GM23338 (cell line): ENCODE measurements at regions not wholly inside any gene's neighbourhood (a gene's known extent, or its start where the extent isn't known, plus 50 kb on each side); places are given as distances from the start of the nearest gene placed in this dataset.

Source experiments
- ATAC-seq: fragments of 200-7000 bp; cut with Tn5 transposase; 3 replicates; pipeline ENCODE4 v1.9.1; 2020
- DNase-seq: peaks from one replicate; pipeline ENCODE4 v3.0.0-alpha.2; 2015; ENCODE audit warnings: low spot score
- H2AFZ ChIP-seq: fragments of 200-600 bp; sonication (generic); 2 replicates; pipeline ENCODE4 v1.8.0; 2016; ENCODE audit warnings: antibody characterized with exemption, mild to moderate bottlenecking, moderate library complexity
- H3F3A ChIP-seq: fragments of 200-600 bp; sonication (generic); replicated peaks from 2 replicates; pipeline ENCODE4 v1.8.0; 2017; ENCODE audit warnings: antibody characterized with exemption, mixed run types, low read depth
- H3K27ac ChIP-seq: fragments of 200-600 bp; sonication (generic); 2 replicates; pipeline ENCODE4 v1.6.1; 2016; ENCODE audit warnings: low read depth
- H3K27me3 ChIP-seq: fragments of 200-600 bp; sonication (generic); 2 replicates; pipeline ENCODE4 v1.8.0; 2016; ENCODE audit warnings: mild to moderate bottlenecking, mixed run types, moderate library complexity; ENCODE audit not compliant: insufficient read depth
- H3K36me3 ChIP-seq: fragments of 200-600 bp; sonication (generic); 2 replicates; pipeline ENCODE4 v1.8.0; 2016; ENCODE audit warnings: mild to moderate bottlenecking; ENCODE audit not compliant: insufficient read depth
- H3K4me1 ChIP-seq: fragments of 200-600 bp; sonication (generic); 2 replicates; pipeline ENCODE4 v1.8.0; 2016; ENCODE audit warnings: mild to moderate bottlenecking, moderate library complexity; ENCODE audit not compliant: insufficient read depth
- H3K4me2 ChIP-seq: fragments of 200-600 bp; sonication (generic); 2 replicates; pipeline ENCODE4 v1.7.1; 2017; ENCODE audit warnings: mixed run types
- H3K4me3 ChIP-seq: fragments of 200-600 bp; sonication (generic); 2 replicates; pipeline ENCODE4 v1.6.1; 2016; ENCODE audit warnings: mixed run types
- H3K79me2 ChIP-seq: fragments of 200-600 bp; sonication (generic); replicated peaks from 2 replicates; pipeline ENCODE4 v1.8.0; 2017; ENCODE audit warnings: mild to moderate bottlenecking; ENCODE audit not compliant: insufficient read depth
- H3K9me2 ChIP-seq: fragments of 200-600 bp; sonication (generic); 2 replicates; pipeline ENCODE4 v1.8.0; 2017; ENCODE audit not compliant: insufficient read depth
- H4K20me1 ChIP-seq: fragments of 200-600 bp; sonication (generic); replicated peaks from 2 replicates; pipeline ENCODE4 v1.8.0; 2017; ENCODE audit warnings: mild to moderate bottlenecking; ENCODE audit not compliant: insufficient read depth
- H3K27ac Mint-ChIP-seq: 2 replicates; pipeline ENCODE4 v1.8.0; 2020; ENCODE audit warnings: inconsistent platforms, mild to moderate bottlenecking, moderate library complexity, mixed read lengths
- H3K27me3 Mint-ChIP-seq: 3 replicates; pipeline ENCODE4 v1.8.0; 2022; ENCODE audit warnings: low read depth, mild to moderate bottlenecking, moderate library complexity, mixed read lengths, inconsistent platforms; ENCODE audit not compliant: insufficient read depth, poor library complexity
- H3K36me3 Mint-ChIP-seq: 3 replicates; pipeline ENCODE4 v1.8.0; 2021; ENCODE audit warnings: low read depth, mild to moderate bottlenecking, inconsistent platforms, moderate library complexity, mixed read lengths
- H3K4me1 Mint-ChIP-seq: 3 replicates; pipeline ENCODE4 v1.8.0; 2020; ENCODE audit warnings: mild to moderate bottlenecking, inconsistent platforms, mixed read lengths
- H3K4me3 Mint-ChIP-seq: 3 replicates; pipeline ENCODE4 v1.8.0; 2021; ENCODE audit warnings: moderate library complexity, mild to moderate bottlenecking, inconsistent platforms, mixed read lengths
- H3K9me3 Mint-ChIP-seq: 3 replicates; pipeline ENCODE4 v1.8.0; 2020; ENCODE audit warnings: moderate library complexity, mild to moderate bottlenecking, inconsistent platforms, mixed read lengths
- CREB1 ChIP-seq: fragments of 250-450 bp; sonication (Bioruptor Pico); IDR thresholded peaks from 2 replicates; pipeline ENCODE4 v1.5.0; 2020; ENCODE audit warnings: low read depth, mild to moderate bottlenecking, moderate library complexity
- EZH2 ChIP-seq: fragments of 200-600 bp; sonication (generic); IDR thresholded peaks from one replicate; pipeline ENCODE4 v1.8.0; 2017; ENCODE audit warnings: antibody characterized with exemption, mild to moderate bottlenecking, low read depth; ENCODE audit not compliant: unreplicated experiment
- EZH2phosphoT487 ChIP-seq: fragments of 200-600 bp; sonication (generic); IDR thresholded peaks from one replicate; pipeline ENCODE4 v1.8.1; 2018; ENCODE audit warnings: antibody characterized with exemption; ENCODE audit not compliant: unreplicated experiment
- JUNB ChIP-seq: IDR thresholded peaks from one replicate; pipeline ENCODE4 v1.6.1; 2016; ENCODE audit warnings: antibody characterized with exemption; ENCODE audit not compliant: unreplicated experiment
- POLR2AphosphoS5 ChIP-seq: IDR thresholded peaks from 2 replicates; pipeline ENCODE4 v1.6.1; 2016; ENCODE audit warnings: antibody characterized with exemption, low read depth
- ZNF114 ChIP-seq: fragments of 250-450 bp; sonication (Bioruptor Pico); IDR thresholded peaks from 2 replicates; pipeline ENCODE4 v1.5.0; 2020; ENCODE audit warnings: mild to moderate bottlenecking, moderate library complexity
- ZNF331 ChIP-seq: fragments of 250-450 bp; sonication (Bioruptor Pico); IDR thresholded peaks from 2 replicates; pipeline ENCODE4 v1.5.0; 2020; ENCODE audit warnings: low read depth, mild to moderate bottlenecking, moderate library complexity
- TF ChIP-seq, protein P1 (sequence below), 2 experiments: fragments of 200-600 bp in 1 of 2; sonication (generic) in 1 of 2; conservative IDR thresholded peaks; 2 replicates each; pipeline versions ENCODE4 v1.5.1 to v1.6.1; 2016 to 2017; ENCODE audit warnings: antibody characterized with exemption in 2 of 2, low read depth in 2 of 2, mild to moderate bottlenecking in 2 of 2, moderate library complexity in 1 of 2
- TF ChIP-seq, protein P2 (sequence below): fragments of 250-450 bp; sonication (Bioruptor Pico); IDR thresholded peaks from 2 replicates; pipeline ENCODE4 v1.5.0; 2020; ENCODE audit warnings: mild to moderate bottlenecking, moderate library complexity

GRCh38 chr2:136637402-136637801, 127.9 kb upstream of the THSD7B start (continued):
- TF ChIP-seq, protein P1, sequence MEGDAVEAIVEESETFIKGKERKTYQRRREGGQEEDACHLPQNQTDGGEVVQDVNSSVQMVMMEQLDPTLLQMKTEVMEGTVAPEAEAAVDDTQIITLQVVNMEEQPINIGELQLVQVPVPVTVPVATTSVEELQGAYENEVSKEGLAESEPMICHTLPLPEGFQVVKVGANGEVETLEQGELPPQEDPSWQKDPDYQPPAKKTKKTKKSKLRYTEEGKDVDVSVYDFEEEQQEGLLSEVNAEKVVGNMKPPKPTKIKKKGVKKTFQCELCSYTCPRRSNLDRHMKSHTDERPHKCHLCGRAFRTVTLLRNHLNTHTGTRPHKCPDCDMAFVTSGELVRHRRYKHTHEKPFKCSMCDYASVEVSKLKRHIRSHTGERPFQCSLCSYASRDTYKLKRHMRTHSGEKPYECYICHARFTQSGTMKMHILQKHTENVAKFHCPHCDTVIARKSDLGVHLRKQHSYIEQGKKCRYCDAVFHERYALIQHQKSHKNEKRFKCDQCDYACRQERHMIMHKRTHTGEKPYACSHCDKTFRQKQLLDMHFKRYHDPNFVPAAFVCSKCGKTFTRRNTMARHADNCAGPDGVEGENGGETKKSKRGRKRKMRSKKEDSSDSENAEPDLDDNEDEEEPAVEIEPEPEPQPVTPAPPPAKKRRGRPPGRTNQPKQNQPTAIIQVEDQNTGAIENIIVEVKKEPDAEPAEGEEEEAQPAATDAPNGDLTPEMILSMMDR (conservative IDR thresholded peaks at IDR 0.05; ENCODE audit: low read depth in 2 of 2), result no peak
- no peak for TF ChIP-seq POLR2AphosphoS5
- TF ChIP-seq EZH2, result no peak
- TF ChIP-seq ZNF114 (CRISPR knock-in tag), result no peak
- TF ChIP-seq CREB1 (CRISPR knock-in tag), result no peak
- TF ChIP-seq ZNF331, result no peak
- TF ChIP-seq JUNB, result no peak
- TF ChIP-seq EZH2phosphoT487, result no peak

- Mint-ChIP-seq H3K9me3 (no peaks in the 10 kb centered on the region), H3K27ac (no peak overlapping the region), H3K27me3 (no peaks in the 10 kb centered on the region), H3K4me1 (peaks cover 6% of the 10 kb centered on the region; the same call in 2 of the 3 replicates), H3K36me3 (no peaks in the 10 kb centered on the region), H3K4me3 (no peak overlapping the region)
- H3K36me3 ChIP-seq, result no peaks in the 10 kb centered on the region
- TF ChIP-seq, protein P2, sequence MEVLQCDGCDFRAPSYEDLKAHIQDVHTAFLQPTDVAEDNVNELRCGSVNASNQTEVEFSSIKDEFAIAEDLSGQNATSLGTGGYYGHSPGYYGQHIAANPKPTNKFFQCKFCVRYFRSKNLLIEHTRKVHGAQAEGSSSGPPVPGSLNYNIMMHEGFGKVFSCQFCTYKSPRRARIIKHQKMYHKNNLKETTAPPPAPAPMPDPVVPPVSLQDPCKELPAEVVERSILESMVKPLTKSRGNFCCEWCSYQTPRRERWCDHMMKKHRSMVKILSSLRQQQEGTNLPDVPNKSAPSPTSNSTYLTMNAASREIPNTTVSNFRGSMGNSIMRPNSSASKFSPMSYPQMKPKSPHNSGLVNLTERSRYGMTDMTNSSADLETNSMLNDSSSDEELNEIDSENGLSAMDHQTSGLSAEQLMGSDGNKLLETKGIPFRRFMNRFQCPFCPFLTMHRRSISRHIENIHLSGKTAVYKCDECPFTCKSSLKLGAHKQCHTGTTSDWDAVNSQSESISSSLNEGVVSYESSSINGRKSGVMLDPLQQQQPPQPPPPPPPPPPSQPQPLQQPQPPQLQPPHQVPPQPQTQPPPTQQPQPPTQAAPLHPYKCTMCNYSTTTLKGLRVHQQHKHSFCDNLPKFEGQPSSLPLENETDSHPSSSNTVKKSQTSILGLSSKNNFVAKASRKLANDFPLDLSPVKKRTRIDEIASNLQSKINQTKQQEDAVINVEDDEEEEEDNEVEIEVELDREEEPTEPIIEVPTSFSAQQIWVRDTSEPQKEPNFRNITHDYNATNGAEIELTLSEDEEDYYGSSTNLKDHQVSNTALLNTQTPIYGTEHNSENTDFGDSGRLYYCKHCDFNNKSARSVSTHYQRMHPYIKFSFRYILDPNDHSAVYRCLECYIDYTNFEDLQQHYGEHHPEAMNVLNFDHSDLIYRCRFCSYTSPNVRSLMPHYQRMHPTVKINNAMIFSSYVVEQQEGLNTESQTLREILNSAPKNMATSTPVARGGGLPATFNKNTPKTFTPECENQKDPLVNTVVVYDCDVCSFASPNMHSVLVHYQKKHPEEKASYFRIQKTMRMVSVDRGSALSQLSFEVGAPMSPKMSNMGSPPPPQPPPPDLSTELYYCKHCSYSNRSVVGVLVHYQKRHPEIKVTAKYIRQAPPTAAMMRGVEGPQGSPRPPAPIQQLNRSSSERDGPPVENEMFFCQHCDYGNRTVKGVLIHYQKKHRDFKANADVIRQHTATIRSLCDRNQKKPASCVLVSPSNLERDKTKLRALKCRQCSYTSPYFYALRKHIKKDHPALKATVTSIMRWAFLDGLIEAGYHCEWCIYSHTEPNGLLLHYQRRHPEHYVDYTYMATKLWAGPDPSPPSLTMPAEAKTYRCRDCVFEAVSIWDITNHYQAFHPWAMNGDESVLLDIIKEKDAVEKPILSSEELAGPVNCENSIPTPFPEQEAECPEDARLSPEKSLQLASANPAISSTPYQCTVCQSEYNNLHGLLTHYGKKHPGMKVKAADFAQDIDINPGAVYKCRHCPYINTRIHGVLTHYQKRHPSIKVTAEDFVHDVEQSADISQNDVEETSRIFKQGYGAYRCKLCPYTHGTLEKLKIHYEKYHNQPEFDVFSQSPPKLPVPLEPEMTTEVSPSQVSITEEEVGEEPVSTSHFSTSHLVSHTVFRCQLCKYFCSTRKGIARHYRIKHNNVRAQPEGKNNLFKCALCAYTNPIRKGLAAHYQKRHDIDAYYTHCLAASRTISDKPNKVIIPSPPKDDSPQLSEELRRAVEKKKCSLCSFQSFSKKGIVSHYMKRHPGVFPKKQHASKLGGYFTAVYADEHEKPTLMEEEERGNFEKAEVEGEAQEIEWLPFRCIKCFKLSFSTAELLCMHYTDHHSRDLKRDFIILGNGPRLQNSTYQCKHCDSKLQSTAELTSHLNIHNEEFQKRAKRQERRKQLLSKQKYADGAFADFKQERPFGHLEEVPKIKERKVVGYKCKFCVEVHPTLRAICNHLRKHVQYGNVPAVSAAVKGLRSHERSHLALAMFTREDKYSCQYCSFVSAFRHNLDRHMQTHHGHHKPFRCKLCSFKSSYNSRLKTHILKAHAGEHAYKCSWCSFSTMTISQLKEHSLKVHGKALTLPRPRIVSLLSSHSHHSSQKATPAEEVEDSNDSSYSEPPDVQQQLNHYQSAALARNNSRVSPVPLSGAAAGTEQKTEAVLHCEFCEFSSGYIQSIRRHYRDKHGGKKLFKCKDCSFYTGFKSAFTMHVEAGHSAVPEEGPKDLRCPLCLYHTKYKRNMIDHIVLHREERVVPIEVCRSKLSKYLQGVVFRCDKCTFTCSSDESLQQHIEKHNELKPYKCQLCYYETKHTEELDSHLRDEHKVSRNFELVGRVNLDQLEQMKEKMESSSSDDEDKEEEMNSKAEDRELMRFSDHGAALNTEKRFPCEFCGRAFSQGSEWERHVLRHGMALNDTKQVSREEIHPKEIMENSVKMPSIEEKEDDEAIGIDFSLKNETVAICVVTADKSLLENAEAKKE (CRISPR knock-in tag), result no peak
- H3K4me2 ChIP-seq, result no peak overlapping the region
- DNase-seq (no peak), ATAC-seq (no peak)
- H3K27me3 ChIP-seq, result no peaks in the 10 kb centered on the region
- H3K9me2 ChIP-seq, result no peaks in the 10 kb centered on the region
- no peak overlapping the region for H3K4me3 ChIP-seq
- H3K79me2 ChIP-seq, result no peaks in the 10 kb centered on the region
- H4K20me1 ChIP-seq, result no peaks in the 10 kb centered on the region
- no peaks in the 10 kb centered on the region for H3F3A ChIP-seq
- H2AFZ ChIP-seq, result no peak overlapping the region
- peaks cover 4% of the 10 kb centered on the region; the same call in 1 of the 2 replicates for H3K4me1 ChIP-seq
- H3K27ac ChIP-seq, result no peak overlapping the region
These were observed 136.9 kb upstream of the THSD7B start for GRCh38 chr2:136628490-136628889.
